Glutamatergic neuron (in vitro differentiated cells): ENCODE measurements at regions not wholly inside any gene's neighbourhood (a gene's known extent, or its start where the extent isn't known, plus 50 kb on each side); places are given as distances from the start of the nearest gene placed in this dataset.

Experiments
- DNase-seq: peaks from one replicate; pipeline ENCODE4 v3.0.0; 2022
- H3K27ac Mint-ChIP-seq: one replicate; pipeline ENCODE4 v1.8.0; 2020; ENCODE audit warnings: mild to moderate bottlenecking, mixed read lengths, inconsistent platforms; ENCODE audit not compliant: unreplicated experiment
- H3K27me3 Mint-ChIP-seq: one replicate; pipeline ENCODE4 v1.8.0; 2020; ENCODE audit warnings: mild to moderate bottlenecking, moderate library complexity, mixed read lengths, inconsistent platforms; ENCODE audit not compliant: unreplicated experiment
- H3K36me3 Mint-ChIP-seq: one replicate; pipeline ENCODE4 v1.8.0; 2020; ENCODE audit warnings: mild to moderate bottlenecking, mixed read lengths, inconsistent platforms; ENCODE audit not compliant: unreplicated experiment
- H3K4me1 Mint-ChIP-seq: one replicate; pipeline ENCODE4 v1.8.0; 2020; ENCODE audit warnings: mild to moderate bottlenecking, low read depth, mixed read lengths, inconsistent platforms; ENCODE audit not compliant: unreplicated experiment
- H3K4me3 Mint-ChIP-seq: one replicate; pipeline ENCODE4 v1.8.0; 2020; ENCODE audit warnings: mild to moderate bottlenecking, mixed read lengths, inconsistent platforms; ENCODE audit not compliant: unreplicated experiment
- H3K9me3 Mint-ChIP-seq: one replicate; pipeline ENCODE4 v1.8.0; 2020; ENCODE audit warnings: mild to moderate bottlenecking, moderate library complexity, mixed read lengths, inconsistent platforms; ENCODE audit not compliant: unreplicated experiment
- TF ChIP-seq, protein P1 (sequence below): fragments of 200-600 bp; sonication (generic); IDR thresholded peaks from one replicate; pipeline ENCODE4 v1.5.0; 2021; ENCODE audit not compliant: partially characterized antibody, unreplicated experiment

DNA sequence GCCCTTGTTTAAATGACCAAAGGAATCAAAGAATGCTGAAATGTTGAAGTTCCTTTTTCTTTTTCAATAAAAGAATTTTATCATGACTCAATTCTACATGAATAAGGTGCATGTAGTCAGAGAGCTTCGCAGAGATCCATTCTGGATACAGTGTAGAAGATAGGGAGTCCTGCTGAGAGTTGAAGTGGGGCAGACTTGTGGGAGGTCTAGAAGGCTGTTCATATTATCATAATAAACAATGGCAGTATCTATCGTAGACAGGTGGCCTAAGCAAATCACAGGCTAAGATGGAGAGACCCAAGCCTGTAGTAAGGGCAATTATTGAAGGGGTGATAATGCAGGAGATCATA lies 1322.0 kb upstream of the CELF4 start:
- Mint-ChIP-seq H3K9me3 (no peaks in the 10 kb centered on the region), H3K4me1 (no peaks in the 10 kb centered on the region), H3K4me3 (no peak overlapping the region), H3K27me3 (no peaks in the 10 kb centered on the region), H3K36me3 (no peaks in the 10 kb centered on the region), H3K27ac (no peak overlapping the region)
- DNase-seq: no peak
- TF ChIP-seq, protein P1, sequence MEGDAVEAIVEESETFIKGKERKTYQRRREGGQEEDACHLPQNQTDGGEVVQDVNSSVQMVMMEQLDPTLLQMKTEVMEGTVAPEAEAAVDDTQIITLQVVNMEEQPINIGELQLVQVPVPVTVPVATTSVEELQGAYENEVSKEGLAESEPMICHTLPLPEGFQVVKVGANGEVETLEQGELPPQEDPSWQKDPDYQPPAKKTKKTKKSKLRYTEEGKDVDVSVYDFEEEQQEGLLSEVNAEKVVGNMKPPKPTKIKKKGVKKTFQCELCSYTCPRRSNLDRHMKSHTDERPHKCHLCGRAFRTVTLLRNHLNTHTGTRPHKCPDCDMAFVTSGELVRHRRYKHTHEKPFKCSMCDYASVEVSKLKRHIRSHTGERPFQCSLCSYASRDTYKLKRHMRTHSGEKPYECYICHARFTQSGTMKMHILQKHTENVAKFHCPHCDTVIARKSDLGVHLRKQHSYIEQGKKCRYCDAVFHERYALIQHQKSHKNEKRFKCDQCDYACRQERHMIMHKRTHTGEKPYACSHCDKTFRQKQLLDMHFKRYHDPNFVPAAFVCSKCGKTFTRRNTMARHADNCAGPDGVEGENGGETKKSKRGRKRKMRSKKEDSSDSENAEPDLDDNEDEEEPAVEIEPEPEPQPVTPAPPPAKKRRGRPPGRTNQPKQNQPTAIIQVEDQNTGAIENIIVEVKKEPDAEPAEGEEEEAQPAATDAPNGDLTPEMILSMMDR: no peak

GRCh38 chr18:38886861-38887670 lies 1321.5 kb upstream of the CELF4 start:
- no peaks in the 10 kb centered on the region for H3K4me1 Mint-ChIP-seq
- H3K4me3 Mint-ChIP-seq: no peak overlapping the region
- no peaks in the 10 kb centered on the region for H3K36me3 Mint-ChIP-seq
- H3K9me3 Mint-ChIP-seq: no peaks in the 10 kb centered on the region
- no peak overlapping the region for H3K27ac Mint-ChIP-seq
- no peaks in the 10 kb centered on the region for H3K27me3 Mint-ChIP-seq
- DNase-seq: no peak
- TF ChIP-seq, protein P1: no peak

DNA sequence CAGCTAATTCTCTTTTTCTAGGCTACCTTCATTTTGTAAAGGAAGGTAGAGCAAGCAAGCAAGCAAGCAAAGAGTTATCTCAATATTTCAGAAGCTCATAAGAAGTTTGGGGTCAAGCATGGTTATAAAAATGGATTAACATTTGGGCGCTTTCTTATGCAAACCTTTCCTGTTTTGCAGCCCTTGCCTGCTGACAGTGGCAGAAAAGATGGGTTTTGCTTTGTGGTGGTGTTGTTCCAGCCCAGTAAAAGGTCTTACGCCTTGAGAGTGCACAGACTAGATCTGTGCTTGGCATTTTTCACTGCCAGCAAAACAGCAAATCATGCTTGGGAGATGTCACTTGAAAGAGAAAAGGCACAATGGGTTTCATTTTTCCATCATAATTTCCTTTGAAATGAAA lies 1320.6 kb upstream of the CELF4 start:
- no peaks in the 10 kb centered on the region for H3K36me3 Mint-ChIP-seq

GRCh38 chr18:38884050-38884449 lies 1318.5 kb upstream of the CELF4 start:
- H3K27ac Mint-ChIP-seq: no peak overlapping the region
- TF ChIP-seq, protein P1: no peak
- H3K4me3 Mint-ChIP-seq: no peak overlapping the region
- no peak for DNase-seq
- no peaks in the 10 kb centered on the region for H3K36me3 Mint-ChIP-seq
- H3K27me3 Mint-ChIP-seq: no peaks in the 10 kb centered on the region
- no peaks in the 10 kb centered on the region for H3K4me1 Mint-ChIP-seq
- H3K9me3 Mint-ChIP-seq: no peaks in the 10 kb centered on the region

More for the DNA sequence above, 1320.6 kb upstream of the CELF4 start:
- no peak overlapping the region for H3K27ac Mint-ChIP-seq
- H3K4me3 Mint-ChIP-seq: no peak overlapping the region
- no peaks in the 10 kb centered on the region for H3K4me1 Mint-ChIP-seq
- TF ChIP-seq, protein P1: no peak
- no peaks in the 10 kb centered on the region for H3K9me3 Mint-ChIP-seq
- no peak for DNase-seq
- H3K27me3 Mint-ChIP-seq: no peaks in the 10 kb centered on the region

DNA sequence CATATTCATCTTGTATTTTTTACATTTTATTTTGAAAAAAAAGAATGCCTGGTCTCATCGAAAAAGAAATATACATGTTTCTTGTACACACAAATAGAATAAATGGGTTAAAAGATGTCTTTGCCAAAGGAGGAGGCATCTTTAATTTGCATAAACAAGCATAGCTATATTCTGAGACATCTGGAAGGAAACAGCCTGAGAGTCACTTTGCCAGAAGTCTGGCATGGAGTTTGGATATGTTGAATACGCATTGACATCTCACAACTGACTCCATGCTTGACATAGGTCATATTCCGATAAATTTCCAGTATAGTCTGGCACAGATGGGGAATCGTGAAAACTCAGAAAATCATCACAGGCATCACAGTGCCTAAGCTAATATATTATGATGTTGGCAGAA lies 1317.5 kb upstream of the CELF4 start:
- no peak for DNase-seq
- TF ChIP-seq, protein P1: no peak
- H3K4me1 Mint-ChIP-seq: no peaks in the 10 kb centered on the region
- H3K27ac Mint-ChIP-seq: no peak overlapping the region
- no peaks in the 10 kb centered on the region for H3K27me3 Mint-ChIP-seq
- no peaks in the 10 kb centered on the region for H3K9me3 Mint-ChIP-seq
- H3K36me3 Mint-ChIP-seq: no peaks in the 10 kb centered on the region
- no peak overlapping the region for H3K4me3 Mint-ChIP-seq
